GM23338 (cell line): ENCODE measurements at regions not wholly inside any gene's neighbourhood (a gene's known extent, or its start where the extent isn't known, plus 50 kb on each side); places are given as distances from the start of the nearest gene placed in this dataset.

Experiments used
- CREB1 ChIP-seq: fragments of 250-450 bp; sonication (Bioruptor Pico); IDR thresholded peaks from 2 replicates; pipeline ENCODE4 v1.5.0; 2020; ENCODE audit warnings: low read depth, mild to moderate bottlenecking, moderate library complexity
- EZH2 ChIP-seq: fragments of 200-600 bp; sonication (generic); IDR thresholded peaks from one replicate; pipeline ENCODE4 v1.8.0; 2017; ENCODE audit warnings: antibody characterized with exemption, mild to moderate bottlenecking, low read depth; ENCODE audit not compliant: unreplicated experiment
- JUNB ChIP-seq: IDR thresholded peaks from one replicate; pipeline ENCODE4 v1.6.1; 2016; ENCODE audit warnings: antibody characterized with exemption; ENCODE audit not compliant: unreplicated experiment
- POLR2AphosphoS5 ChIP-seq: IDR thresholded peaks from 2 replicates; pipeline ENCODE4 v1.6.1; 2016; ENCODE audit warnings: antibody characterized with exemption, low read depth
- STAT1 ChIP-seq: IDR thresholded peaks from one replicate; pipeline ENCODE4 v1.6.1; 2016; ENCODE audit warnings: antibody characterized with exemption; ENCODE audit not compliant: unreplicated experiment
- ZNF462 ChIP-seq: fragments of 250-450 bp; sonication (Bioruptor Pico); IDR thresholded peaks from 2 replicates; pipeline ENCODE4 v1.5.0; 2020; ENCODE audit warnings: mild to moderate bottlenecking, moderate library complexity
- TF ChIP-seq, protein P1 (sequence below): IDR thresholded peaks from 2 replicates; pipeline ENCODE4 v1.6.1; 2016; ENCODE audit warnings: antibody characterized with exemption
- TF ChIP-seq, protein P2 (sequence below): IDR thresholded peaks from one replicate; pipeline ENCODE4 v1.6.1; 2018; ENCODE audit warnings: antibody characterized with exemption; ENCODE audit not compliant: unreplicated experiment

- TF ChIP-seq ZNF462 (CRISPR knock-in tag) (no peak), POLR2AphosphoS5 (no peak), EZH2 (no peak), CREB1 (CRISPR knock-in tag) (no peak), STAT1 (no peak), JUNB (no peak)
- TF ChIP-seq, protein P1, sequence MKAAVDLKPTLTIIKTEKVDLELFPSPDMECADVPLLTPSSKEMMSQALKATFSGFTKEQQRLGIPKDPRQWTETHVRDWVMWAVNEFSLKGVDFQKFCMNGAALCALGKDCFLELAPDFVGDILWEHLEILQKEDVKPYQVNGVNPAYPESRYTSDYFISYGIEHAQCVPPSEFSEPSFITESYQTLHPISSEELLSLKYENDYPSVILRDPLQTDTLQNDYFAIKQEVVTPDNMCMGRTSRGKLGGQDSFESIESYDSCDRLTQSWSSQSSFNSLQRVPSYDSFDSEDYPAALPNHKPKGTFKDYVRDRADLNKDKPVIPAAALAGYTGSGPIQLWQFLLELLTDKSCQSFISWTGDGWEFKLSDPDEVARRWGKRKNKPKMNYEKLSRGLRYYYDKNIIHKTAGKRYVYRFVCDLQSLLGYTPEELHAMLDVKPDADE: no peak
- TF ChIP-seq, protein P2, sequence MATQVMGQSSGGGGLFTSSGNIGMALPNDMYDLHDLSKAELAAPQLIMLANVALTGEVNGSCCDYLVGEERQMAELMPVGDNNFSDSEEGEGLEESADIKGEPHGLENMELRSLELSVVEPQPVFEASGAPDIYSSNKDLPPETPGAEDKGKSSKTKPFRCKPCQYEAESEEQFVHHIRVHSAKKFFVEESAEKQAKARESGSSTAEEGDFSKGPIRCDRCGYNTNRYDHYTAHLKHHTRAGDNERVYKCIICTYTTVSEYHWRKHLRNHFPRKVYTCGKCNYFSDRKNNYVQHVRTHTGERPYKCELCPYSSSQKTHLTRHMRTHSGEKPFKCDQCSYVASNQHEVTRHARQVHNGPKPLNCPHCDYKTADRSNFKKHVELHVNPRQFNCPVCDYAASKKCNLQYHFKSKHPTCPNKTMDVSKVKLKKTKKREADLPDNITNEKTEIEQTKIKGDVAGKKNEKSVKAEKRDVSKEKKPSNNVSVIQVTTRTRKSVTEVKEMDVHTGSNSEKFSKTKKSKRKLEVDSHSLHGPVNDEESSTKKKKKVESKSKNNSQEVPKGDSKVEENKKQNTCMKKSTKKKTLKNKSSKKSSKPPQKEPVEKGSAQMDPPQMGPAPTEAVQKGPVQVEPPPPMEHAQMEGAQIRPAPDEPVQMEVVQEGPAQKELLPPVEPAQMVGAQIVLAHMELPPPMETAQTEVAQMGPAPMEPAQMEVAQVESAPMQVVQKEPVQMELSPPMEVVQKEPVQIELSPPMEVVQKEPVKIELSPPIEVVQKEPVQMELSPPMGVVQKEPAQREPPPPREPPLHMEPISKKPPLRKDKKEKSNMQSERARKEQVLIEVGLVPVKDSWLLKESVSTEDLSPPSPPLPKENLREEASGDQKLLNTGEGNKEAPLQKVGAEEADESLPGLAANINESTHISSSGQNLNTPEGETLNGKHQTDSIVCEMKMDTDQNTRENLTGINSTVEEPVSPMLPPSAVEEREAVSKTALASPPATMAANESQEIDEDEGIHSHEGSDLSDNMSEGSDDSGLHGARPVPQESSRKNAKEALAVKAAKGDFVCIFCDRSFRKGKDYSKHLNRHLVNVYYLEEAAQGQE: no peak
Observed at GRCh38 chr10:43940898-43941837, 292.5 kb upstream of the ZNF32 start (continued).
